Activated CD4-positive, alpha-beta T cell treated with anti-CD3 and anti-CD28 coated beads, Interleukin-2, amount 50 U/mL, for 16 hours (primary cell): ENCODE measurements at regions not wholly inside any gene's neighbourhood (a gene's known extent, or its start where the extent isn't known, plus 50 kb on each side); places are given as distances from the start of the nearest gene placed in this dataset.
"Not testable (repeated sequence)": the region's sequence is repeated elsewhere in the genome, so short reads cannot be mapped to it uniquely, and the experiment has no call there.

Experiments used
- DNase-seq: peaks from one replicate; pipeline ENCODE4 v3.0.0-alpha.2; 2020

DNA sequence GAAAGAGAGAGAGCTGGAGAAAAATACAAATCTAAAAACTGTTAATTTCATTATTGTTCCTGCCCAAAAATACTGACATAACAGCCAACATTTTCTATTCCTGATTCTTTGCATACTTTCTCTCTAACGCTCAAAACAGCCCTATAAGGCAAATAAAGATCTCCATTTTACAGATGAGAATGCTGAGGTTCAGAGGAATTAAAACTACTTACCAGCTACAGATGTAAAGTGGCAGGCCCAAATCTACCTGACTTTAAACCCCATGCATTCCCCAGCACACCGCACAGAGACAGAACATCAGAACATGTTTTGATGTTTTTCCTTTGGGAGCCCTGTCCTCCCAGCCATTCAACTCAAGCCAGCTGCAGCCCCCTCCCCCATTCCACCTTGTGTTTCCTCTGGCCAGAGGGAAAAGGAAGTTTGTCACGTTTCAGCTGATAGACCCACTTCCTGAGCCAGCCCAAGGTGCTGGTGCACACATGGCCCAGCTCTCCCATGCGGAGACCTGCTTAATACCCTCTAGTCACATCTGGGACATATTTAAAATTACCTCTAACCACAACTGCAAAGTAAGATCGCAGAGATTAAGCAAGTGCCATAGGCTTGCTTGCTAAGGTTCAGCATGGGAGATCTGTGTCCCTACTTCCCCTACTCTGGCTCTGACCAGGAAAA lies 133.1 kb upstream of the NFIA start:
- no peak for DNase-seq

DNA sequence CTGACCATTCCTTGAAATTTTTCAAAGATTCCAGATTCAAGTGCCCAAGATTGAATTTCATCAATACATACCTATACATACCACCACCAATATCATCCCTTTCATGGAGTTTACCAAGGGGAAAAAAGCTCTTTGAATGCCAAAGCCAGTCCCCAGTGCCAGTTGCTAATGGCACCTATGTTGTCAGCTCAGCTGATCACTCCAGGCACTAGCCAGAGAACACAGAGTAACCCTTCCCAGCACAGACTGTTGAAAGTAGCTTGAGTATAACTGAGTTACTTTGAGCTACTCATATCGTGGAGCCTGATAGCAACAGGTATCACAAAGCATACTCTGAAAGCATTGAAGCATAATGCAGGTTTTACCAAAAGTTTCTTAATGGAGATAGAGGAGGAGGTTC lies 133.9 kb upstream of the NFIA start:
- DNase-seq: no peak

DNA sequence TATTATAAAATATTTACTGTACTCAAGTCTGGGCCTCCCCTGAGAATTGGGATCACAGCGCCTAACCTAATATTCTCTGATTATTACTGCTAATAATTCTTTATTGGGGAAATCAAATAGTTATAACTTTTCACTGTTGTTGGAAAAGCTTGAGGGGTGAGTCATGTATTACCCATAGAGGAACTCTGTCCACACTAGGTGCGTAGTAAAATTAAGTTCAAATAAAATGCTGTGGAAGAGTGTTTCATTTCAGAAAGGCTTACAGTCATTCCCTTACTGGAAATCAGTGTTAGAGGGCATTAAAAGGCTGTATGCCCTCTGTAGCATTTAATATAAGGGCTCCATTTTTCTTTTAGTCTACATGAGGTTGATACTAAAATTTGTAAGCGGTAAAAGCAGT lies 135.0 kb upstream of the NFIA start:
- DNase-seq: no peak

DNA sequence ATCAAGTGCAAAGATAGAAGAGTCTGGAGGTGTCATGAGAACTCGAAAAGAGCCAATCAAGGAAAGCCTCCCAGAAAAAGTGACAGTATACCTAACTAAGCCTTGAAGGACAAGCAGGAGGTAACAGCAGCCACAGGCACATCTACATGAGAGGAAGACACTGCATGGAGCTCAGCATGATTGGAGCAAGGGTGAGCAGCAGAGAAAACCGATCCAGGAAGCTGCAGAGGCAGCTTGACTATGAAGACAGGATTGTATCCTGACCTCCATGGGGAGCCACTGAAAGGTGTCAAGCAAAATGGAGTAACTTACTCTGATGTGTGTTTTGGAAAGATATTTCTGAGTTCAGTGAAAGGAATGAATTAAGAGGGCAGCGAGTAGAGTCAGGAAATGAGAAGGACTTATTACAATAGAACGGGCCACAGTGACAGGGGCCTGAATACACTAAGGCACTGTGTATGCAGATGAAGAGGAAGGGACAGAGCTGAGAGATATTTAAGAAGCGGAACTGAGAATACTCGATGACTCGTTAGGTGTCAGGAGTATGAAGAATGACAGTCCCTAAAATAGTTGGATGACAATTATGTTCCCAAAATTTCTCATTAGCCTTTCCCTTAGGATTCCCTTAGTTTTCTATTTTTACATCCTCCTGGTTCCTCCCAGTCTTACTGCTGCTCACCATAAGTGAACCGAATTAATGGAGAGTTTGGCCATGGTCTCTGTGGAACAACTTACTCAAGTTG lies 139.3 kb upstream of the NFIA start:
- no peak for DNase-seq

DNA sequence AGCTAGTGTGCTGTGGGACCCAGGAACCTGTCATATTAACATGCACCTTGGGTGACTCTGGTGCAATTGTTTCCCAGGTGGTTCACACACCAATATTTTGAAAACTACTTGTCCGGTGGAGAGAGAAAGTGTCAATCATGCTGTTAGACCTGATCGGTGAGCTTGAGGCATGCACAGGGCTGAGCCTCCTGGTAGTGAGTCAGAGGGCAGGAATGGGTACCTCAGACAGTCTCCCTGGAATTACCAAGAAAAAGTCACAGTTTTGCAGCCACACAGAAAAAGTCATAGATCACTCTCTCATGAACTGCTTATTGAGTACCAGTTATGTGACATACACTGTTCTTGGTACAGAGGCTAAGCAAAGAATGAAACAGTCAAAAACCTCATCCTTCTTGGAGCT lies 140.1 kb upstream of the NFIA start:
- no peak for DNase-seq

DNA sequence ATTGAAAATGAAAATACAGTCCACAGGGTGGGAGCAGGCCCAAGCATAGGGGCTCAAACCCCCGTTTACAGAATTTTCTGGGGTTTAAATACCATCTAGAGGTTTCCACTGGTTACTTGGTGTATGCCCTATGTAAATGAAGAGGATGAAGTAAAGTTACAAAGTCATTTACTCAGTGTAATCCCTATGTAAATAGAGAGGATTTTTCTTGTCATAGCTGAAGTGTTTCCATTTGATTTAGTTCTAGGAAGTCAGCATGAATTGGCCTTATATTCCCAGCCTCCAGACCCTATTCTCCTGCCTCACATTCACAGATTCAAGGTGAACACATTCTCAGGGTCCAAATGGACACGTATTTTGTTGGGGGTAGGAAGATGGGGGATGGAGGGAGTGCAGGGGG lies 141.7 kb upstream of the NFIA start:
- DNase-seq: not testable (repeated sequence)

DNA sequence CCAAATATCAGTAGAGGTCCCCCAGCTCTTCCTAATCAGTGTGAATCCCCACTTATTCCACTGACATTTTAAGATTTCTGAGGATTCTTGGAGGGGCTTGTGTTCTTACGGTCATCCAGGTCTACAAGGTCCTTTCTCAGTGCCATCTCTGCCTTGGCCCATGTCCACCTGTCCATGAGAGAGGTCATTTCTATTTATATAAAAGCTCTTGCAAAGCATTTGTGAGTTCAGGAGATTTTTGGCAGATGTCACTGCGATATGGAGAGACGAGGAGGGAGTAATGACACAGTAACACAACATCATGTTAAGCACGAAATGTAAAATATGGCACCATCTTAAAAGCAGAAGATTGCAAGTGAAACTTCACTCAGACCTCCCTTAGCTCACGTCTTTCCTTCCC lies 144.6 kb upstream of the NFIA start:
- DNase-seq: no peak

DNA sequence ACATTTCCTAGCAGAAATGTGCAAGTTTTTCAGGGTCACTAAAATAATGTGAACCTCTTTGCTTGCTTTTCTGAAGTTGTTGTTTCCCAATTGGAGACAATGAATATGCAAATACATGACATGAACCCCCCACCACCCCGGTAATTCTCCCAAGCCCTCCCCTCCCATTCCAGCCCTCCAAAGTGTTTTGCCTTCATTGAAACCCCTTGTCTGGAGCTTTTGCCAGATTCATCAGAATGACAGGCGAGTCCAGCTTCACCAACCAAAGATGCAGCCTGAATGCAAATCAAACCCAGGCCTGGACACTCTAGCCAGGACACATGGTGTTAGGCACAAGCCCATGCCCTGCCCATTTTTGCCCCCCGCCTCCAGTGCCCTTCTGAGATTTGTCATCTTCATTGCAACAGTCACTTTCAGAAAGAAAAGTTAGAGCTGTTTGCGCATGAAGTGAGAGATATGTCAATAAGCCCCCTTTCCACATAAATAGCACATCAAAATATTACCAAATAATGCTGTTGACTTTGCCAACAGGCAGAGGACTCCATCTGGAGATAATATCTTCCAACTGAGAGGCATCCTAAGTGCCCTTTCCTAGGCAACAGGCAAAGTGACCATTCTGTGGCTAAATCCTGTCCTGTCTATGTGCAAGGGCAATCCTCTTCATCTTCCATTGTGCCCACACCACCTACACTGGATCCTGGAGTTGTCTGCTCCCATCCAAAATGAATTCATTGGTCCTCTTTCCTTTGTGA lies 145.6 kb upstream of the NFIA start:
- no peak for DNase-seq

DNA sequence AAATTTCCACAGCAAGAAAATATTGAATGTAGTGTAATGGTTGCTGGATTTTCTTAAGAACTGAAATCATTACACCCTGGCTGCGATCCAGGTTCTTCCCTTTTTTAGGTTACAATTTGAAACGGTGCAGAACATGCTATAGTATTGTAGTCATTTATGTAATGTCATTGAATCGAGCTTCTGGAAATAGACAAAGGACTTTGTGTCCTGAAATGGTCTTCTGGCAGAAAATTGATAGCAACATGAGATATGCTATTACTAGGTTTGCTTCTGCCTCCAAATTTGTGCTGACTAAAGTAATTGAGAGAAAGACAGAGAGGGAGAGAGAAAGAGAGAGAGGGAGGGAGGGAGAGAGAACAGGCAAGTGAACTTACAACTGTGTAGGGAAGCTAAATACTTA lies 146.2 kb upstream of the NFIA start:
- no peak for DNase-seq

DNA sequence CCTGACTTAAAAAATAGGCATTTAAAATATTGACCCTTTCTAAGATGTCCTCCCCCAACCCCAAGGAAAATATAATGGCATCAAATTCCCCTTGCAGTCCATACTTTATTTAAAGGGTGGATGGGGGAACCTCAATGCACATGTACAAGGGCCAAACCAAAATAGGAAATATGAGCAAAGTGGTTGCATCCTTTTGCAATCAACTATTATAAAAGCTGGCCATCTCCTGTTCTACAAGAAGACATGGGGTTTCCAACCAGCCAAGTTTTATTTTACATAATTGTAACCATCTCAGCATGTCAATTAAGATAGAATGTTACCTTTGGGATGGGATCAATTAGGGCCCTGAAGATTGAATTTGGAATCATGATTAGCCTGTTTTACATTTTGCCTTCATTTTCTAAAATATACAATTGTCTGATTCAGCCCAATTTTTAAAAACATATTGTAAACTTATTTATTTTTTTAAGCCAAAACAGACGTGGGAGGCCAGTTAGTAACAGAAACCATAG lies 146.7 kb upstream of the NFIA start:
- no peak for DNase-seq

DNA sequence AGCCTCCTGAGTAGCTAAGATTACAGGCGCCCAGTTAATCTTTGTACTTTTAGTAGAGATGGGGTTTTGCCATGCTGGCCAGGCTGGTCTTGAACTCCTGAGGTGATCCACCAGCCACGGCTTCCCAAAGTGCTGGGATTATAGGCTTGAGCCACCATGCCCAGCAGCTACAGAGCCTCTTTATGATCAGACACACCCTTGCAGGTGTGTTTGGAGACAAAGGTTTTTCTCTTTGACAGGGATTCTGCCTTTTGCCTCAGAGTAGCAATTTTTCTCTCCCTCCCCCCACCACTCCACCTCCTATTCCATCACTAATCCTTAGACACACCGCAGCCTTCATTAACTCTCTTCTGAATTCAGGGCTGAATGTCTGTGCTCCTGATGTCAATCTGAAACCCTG lies 152.2 kb upstream of the NFIA start:
- DNase-seq: no peak

DNA sequence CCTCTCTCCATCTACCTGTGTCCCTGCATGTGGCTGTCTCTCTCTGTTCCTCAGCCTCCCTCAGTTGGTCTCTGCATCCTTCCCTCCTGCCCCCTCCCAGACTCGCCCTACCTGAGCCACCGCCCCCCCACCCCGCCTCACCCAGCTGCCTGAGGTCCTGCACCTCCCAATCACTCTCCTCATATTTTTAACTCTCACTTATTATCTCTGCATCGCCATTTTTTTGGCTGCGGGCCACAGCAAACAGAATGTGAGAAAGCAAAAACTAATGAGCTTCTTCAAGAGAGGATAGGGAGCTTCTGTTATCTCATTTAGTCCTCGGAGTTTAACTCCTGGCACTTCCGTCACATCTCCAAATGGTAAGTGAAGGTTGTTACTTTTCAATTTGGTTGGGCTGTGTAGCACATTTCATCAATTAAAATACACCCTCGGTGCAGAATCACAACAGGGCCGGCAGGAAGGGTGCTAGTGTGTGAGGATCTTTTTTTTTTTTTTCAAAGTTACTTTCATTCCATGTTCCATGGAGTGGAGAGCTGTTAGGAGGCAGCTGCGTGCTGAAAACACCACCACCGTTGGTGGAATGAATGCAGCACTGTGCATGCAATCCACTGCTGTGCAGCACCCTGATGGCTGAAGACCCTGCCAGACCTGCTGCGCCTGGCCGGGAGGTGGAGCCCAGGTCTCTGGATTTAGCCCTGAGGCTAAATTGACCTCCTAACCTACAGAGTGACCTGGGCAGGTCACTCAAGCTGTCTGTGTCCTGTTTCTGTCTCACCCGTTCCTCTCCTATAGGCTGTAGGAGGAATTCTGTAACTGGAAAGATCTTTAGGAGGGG lies 157.2 kb upstream of the NFIA start:
- no peak for DNase-seq

DNA sequence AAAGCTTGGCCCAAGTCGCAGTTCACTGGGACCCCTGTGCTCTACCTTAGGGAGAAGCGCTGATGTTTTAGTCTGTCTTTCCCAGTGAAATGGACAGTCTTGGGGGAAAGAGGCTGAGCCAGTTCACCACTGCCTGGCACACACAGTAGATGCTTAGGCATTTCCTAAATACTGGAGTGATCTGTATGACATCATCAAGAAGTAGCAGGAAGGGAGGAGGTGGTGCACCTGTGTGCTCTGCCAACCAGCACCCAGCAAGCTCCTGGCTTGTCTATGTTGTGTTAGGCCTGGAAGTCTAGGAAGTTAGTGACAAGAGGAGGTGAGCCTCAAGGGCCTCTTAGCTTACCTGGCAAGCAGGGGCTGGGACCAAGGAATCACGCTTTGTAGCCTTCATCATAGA lies 158.2 kb upstream of the NFIA start:
- no peak for DNase-seq

DNA sequence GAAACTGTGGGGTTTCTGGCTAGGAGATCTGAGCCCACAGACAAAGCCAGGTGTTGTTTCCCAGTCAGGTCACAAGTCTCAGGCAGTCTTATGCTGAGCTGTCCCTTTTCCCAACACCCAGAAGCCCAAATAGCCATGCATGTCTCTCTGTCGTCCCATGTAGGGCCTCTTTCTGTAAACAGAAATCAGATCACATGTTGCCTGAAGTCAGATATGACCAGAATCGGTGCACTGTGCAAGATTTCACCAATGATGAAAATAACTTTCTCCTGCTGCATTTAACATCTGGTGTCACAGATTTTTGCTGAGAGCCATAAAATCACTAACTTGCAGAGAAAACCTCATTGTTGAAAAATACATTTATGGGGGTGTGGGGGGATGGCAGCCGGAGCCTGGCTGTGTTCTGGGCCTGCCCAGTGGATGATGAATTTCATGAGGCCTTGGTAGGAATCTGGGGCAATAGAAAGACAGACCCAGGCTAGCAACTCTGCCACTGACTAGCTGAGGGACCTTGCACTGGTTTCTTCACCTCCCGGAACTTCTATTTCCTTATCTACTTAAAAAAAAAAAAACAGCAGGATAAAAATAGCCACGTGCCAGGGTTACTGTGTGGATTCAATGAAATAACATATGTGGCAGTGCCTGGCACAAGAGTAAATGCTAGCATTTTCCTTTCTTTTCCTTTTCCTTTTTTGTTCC lies 158.8 kb upstream of the NFIA start:
- no peak for DNase-seq

DNA sequence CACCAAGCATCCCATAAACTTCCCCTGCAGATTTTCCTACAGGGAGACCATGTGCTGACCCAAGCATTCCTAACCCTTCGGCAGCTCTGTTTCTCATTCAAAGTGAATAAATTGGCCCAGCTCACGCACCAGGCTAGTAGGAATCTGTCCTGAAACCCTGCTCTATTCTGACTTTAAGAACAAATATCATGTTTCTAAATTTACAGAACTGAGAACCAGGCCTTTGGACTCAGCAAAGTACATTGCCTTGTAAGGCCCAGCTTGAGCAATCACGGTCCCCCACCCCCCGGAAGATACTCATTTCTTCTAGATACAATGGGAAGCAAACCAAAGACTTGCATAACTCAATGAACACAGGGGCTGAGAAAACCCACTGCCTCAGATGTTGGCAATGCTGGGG lies 160.1 kb upstream of the NFIA start:
- no peak for DNase-seq

DNA sequence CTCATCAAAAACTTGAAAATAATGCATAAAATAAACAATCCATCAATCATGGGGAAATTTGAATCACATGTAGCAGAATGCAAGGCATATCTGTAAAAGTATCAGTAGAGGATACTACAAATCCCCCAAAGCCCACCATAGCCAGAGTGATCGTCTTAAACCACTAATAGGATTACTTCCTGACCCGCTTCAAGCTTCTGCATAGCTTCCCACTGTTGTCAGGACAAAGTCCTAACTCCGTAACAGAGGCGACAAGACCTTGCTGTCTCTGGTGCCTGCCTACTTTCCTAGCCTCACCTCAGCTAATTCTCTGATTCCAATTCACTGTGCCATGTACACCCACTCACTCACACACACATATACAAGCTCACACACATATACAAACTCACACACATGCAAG lies 161.2 kb upstream of the NFIA start:
- no peak for DNase-seq

DNA sequence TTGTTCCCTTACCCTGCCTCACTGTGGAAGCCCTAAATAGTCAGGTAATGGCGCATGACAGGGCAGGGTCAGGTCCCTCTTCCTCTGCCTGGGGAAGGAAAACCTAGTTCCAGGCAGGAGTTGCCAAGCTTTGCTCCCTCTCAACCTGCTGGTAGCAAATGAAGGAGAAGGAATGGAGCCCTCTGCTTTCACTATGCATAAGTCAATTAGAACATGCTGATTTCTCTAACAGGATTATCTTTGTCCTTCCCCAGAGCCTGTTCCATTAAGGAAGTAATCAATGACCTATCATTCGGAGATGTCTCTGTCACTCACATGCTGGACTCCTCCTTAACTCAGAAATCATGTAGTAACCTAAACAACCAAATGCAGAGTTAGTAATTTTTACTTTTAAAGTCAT lies 161.8 kb upstream of the NFIA start:
- DNase-seq: no peak

DNA sequence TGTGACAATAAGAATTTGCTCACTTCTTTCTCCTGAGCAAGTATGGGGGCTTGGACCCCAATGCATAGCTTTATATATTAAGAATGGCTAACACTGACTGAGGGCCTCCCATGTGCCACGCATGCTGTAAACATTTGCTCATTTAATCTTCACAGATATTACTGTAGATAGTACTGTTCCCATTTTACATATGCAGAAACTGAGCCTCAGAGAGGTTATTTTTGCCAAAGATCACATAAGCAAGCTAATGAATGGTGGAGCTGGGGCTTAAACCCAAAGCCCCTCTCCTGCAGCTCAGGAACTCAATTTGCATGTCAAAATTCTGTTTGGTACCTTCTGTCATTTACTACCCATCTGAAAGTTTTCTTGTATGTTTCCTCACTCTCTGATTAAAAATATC lies 163.5 kb upstream of the NFIA start:
- no peak for DNase-seq

DNA sequence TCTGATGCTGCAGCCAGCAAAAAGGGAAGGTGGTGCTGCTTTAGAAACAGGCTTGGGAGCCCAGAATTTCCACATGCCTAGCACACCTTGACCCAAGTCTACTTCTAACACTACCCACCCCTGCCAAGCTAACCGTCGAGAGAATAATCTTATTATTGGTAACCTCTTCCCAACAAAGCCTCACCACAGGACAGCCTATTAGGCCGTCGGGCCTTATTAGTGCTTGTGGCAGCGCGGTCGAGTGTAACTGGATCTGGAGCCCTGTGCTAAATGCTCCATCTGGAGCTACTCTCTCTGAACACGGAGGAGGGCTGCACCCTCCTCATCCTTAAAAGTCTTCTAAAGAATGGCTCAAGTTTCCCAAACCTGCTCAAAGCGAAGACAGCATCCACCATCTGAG lies 165.5 kb upstream of the NFIA start:
- no peak for DNase-seq

DNA sequence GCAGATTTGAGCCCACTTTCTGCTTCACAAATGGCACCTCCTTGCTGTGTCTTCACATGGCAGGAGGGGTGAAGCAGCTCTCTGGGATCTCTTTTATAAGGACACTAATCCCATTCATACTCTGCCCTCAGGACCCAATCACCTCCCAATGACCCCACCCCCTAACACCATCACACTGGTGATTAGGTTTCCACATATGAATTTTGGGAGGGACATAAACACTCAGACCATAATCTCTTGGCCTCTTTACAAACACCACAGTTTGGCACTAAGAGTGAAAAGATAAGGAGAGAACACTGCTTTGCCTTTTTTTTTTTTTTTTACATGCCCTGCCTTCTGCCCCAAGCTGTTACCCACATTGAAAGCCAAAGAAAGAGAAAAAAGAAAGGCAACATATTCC lies 166.2 kb upstream of the NFIA start:
- no peak for DNase-seq

DNA sequence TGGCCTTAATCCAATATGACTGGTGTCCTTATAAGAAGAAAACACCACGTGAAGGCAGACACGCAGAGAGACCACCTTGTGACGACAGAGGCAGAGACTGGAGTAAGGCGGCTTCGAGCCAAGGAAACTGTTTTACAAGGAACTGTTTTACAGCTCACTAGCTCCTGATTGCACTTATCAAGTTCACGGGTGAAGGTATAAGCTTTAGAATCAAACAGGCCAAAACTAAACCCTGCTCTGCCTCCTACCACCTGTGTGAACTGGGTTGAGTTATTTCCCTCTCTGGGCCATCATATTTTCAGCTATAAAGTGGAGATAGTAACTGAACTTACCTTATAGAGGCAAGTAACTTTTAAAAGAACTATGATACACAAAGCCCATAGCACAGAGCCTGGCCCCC lies 166.9 kb upstream of the NFIA start:
- no peak for DNase-seq

DNA sequence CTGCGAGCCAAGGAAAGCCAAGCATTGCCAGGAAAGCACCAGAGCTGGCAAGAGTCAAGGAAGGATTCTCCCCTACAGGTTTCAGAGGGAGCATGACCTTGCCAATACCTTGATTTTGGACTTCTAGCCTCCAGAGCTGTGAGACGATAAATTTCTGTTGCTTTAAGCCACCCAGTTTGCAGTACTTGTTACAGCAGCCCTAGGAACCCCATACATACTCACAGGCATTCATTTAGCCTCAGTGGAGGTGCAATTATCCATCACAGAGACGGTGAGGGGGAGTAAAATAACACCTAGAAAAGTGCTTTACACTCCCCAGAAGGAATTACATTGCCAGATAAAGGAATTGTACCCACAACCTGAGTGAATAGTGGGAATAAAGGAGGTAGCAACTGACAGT lies 167.4 kb upstream of the NFIA start:
- DNase-seq: no peak

DNA sequence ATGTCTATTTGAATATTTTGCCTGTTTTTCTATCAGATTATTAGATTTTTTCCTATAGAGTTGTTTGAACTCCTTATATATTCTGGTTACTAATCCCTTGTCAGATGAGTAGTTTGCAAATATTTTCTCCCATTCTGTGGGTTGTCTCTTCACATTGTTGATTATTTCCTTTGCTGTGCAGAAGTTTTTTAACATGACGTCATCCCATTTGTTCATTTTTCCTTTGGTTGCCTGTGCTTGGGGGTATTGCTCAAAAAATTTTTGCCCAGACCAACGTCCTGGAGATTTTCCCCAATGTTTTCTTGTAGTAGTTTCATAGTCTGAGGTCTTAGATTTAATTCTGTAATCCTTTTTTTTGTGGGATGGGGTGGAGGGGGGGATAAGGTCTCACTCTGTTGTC lies 168.7 kb upstream of the NFIA start:
- DNase-seq: not testable (repeated sequence)
